Stimulated activated naive B cell treated with anti-CD40 and anti-IgM and Interleukin-4, amounts not matched to agents 10 μg/mL and 1 μg/mL and 100 μg/mL, for 72 hours (primary cell): ENCODE measurements at regions not wholly inside any gene's neighbourhood (a gene's known extent, or its start where the extent isn't known, plus 50 kb on each side); places are given as distances from the start of the nearest gene placed in this dataset.

Source experiments
- ATAC-seq, 2 donors: fragments of 150-1000 bp; cut with Tn5 transposase; replicated peaks; 2 replicates each; pipeline ENCODE4 v1.10.0; 2021; ENCODE audit warnings: moderate library complexity in 1 of 2
- DNase-seq: peaks from one replicate; pipeline ENCODE4 v3.0.0; 2021
- H3K27ac Mint-ChIP-seq: one replicate; pipeline ENCODE4 v1.8.0; 2022; ENCODE audit warnings: mild to moderate bottlenecking, mixed read lengths
- H3K27me3 Mint-ChIP-seq, 2 donors: one replicate each; pipeline ENCODE4 v1.8.0; 2022; ENCODE audit warnings: mixed read lengths in 2 of 2
- H3K36me3 Mint-ChIP-seq, 2 donors: one replicate each; pipeline ENCODE4 v1.8.0; 2022; ENCODE audit warnings: mixed read lengths in 2 of 2, mild to moderate bottlenecking in 1 of 2
- H3K4me1 Mint-ChIP-seq, 2 donors: one replicate each; pipeline ENCODE4 v1.8.0; 2022; ENCODE audit warnings: mixed read lengths in 2 of 2, mild to moderate bottlenecking in 1 of 2
- H3K4me3 Mint-ChIP-seq, 2 donors: one replicate each; pipeline ENCODE4 v1.8.0; 2022; ENCODE audit warnings: mild to moderate bottlenecking in 2 of 2, mixed read lengths in 2 of 2, moderate library complexity in 1 of 2
- H3K9me3 Mint-ChIP-seq, 2 donors: one replicate each; pipeline ENCODE4 v1.8.0; 2022; ENCODE audit warnings: mixed read lengths in 2 of 2, mild to moderate bottlenecking in 1 of 2

GRCh38 chr12:32032205-32032810 lies 73.1 kb downstream of the RESF1 start:
- DNase-seq (no peak), ATAC-seq (no peak)
- H3K4me1 Mint-ChIP-seq: peaks cover 16 to 26% of the 10 kb centered on the region in 2 donors
- H3K27ac Mint-ChIP-seq: no peak overlapping the region
- H3K4me3 Mint-ChIP-seq: no peak overlapping the region
- H3K9me3 Mint-ChIP-seq: peaks cover 0 to 4% of the 10 kb centered on the region in 2 donors
- H3K27me3 Mint-ChIP-seq: no peaks in the 10 kb centered on the region
- H3K36me3 Mint-ChIP-seq: no peaks in the 10 kb centered on the region

GRCh38 chr12:32033406-32033805 lies 73.2 kb upstream of the BICD1 start:
- DNase-seq: no peak
- Mint-ChIP-seq H3K27me3 (no peaks in the 10 kb centered on the region), H3K9me3 (peaks cover 0 to 4% of the 10 kb centered on the region in 2 donors), H3K4me3 (no peak overlapping the region), H3K36me3 (no peaks in the 10 kb centered on the region), H3K27ac (peak overlapping the region; percentile 28), H3K4me1 (peaks cover 14 to 15% of the 10 kb centered on the region in 2 donors)
- ATAC-seq: no peak

GRCh38 chr12:32034045-32034444 lies 72.6 kb upstream of the BICD1 start:
- H3K27me3 Mint-ChIP-seq: no peaks in the 10 kb centered on the region
- no peaks in the 10 kb centered on the region for H3K36me3 Mint-ChIP-seq
- ATAC-seq (no peak), DNase-seq (no peak)
- H3K9me3 Mint-ChIP-seq: peaks cover 0 to 4% of the 10 kb centered on the region in 2 donors
- H3K27ac Mint-ChIP-seq: no peak overlapping the region
- peaks cover 13 to 14% of the 10 kb centered on the region in 2 donors for H3K4me1 Mint-ChIP-seq
- no peak overlapping the region for H3K4me3 Mint-ChIP-seq

- Mint-ChIP-seq H3K9me3 (peaks cover 0 to under 1% of the 10 kb centered on the region in 2 donors), H3K36me3 (peaks cover 0 to under 1% of the 10 kb centered on the region in 2 donors), H3K27me3 (no peaks in the 10 kb centered on the region), H3K27ac (no peak overlapping the region), H3K4me1 (peaks cover 0 to 4% of the 10 kb centered on the region in 2 donors), H3K4me3 (no peak overlapping the region)
- ATAC-seq (no peak), DNase-seq (no peak)
Observed at GRCh38 chr12:32036477-32037263, 70.0 kb upstream of the BICD1 start.

- Mint-ChIP-seq H3K27me3 (no peaks in the 10 kb centered on the region), H3K27ac (no peak overlapping the region), H3K4me1 (peaks cover 0 to 2% of the 10 kb centered on the region in 2 donors), H3K9me3 (peaks cover 4 to 10% of the 10 kb centered on the region in 2 donors), H3K4me3 (no peak overlapping the region), H3K36me3 (peaks cover 0 to 11% of the 10 kb centered on the region in 2 donors)
- ATAC-seq (no peak), DNase-seq (no peak)
Observed at GRCh38 chr12:32039347-32039746, 67.3 kb upstream of the BICD1 start.

- no peak for DNase-seq
- no peak overlapping the region for H3K4me3 Mint-ChIP-seq
- H3K36me3 Mint-ChIP-seq: peaks cover 0 to 12% of the 10 kb centered on the region in 2 donors
- ATAC-seq: no peak
- peaks cover 4 to 11% of the 10 kb centered on the region in 2 donors for H3K9me3 Mint-ChIP-seq
- H3K27ac Mint-ChIP-seq: no peak overlapping the region
- H3K27me3 Mint-ChIP-seq: no peaks in the 10 kb centered on the region
- H3K4me1 Mint-ChIP-seq: peaks cover 0 to 2% of the 10 kb centered on the region in 2 donors
Observed at GRCh38 chr12:32039917-32040575, 66.6 kb upstream of the BICD1 start.

DNA sequence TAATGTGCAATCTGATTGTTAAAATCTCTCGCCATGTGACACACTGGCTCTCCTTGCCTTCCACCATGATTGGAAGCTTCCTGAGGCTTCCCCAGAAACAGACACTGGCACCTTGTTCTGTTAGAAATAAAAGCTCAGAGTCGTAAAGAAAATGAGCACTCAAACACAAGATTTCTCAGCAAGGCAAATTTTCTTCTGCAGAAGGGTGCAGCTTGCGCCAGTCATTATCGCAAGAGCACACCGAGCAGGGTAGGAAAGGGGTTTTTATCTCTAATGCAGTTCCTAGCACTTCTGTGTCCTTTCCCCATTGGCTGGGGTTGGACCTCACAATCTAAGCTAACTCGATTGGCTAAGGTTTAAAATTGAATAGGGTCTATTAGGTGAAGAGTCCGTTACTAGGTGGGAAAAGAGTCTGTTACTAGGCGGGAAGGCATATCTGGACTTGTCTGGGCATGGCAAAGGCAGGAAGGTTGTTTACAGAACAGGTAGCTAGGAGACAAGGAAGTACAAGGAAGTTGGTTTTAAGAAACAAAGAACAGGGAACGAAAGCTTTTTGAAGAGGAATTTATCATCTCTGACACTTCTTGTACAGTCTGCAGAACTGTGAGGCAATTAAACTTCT lies 62.6 kb upstream of the BICD1 start:
- H3K9me3 Mint-ChIP-seq: peaks cover 12 to 18% of the 10 kb centered on the region in 2 donors
- H3K27ac Mint-ChIP-seq: no peak overlapping the region
- no peak for ATAC-seq
- no peak overlapping the region for H3K4me3 Mint-ChIP-seq
- peaks cover 0 to 17% of the 10 kb centered on the region in 2 donors for H3K36me3 Mint-ChIP-seq
- H3K4me1 Mint-ChIP-seq: no peaks in the 10 kb centered on the region
- no peaks in the 10 kb centered on the region for H3K27me3 Mint-ChIP-seq
- DNase-seq: no peak

DNA sequence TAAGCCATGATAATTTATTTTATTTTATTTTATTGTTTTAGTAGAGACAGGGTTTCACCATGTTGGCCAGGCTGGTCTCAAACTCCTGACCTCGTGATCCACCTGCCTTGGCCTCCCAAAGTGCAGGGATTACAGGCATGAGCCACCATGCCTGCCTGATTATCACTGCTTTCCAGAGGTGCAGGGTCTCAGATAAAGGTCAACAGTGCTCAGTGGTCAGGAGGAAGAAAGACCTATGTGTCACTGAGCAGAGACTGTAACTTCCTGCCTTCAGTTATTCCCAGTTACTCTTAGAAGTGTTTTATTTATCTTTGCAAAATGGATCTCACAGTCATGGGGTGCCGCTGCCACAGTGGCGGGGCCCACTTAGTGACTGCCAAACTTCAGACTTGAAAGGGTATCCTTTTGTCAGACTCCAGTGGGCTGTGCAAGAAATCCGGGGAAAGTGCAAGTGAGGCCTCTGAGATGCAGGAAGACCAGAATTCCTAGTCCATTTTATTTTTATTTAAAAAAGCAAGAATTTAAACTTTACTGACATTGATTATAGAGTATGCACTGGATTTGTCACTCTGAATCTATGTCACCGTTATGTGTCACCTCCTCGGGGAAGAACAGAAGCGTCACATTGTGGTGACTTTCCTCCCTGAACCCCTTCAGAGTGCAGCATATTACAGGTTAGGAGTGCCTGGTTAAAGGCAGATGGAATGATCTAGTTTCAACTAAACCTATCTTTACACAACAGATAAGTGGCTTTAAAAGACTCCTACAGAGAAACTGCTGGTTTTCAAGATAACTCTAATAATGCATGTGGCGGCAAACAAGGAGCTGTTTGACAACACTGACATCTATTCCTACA lies 59.1 kb upstream of the BICD1 start:
- Mint-ChIP-seq H3K4me3 (no peak overlapping the region), H3K9me3 (peaks cover 12 to 13% of the 10 kb centered on the region in 2 donors), H3K4me1 (peaks cover 0 to 7% of the 10 kb centered on the region in 2 donors), H3K27me3 (no peaks in the 10 kb centered on the region), H3K36me3 (peaks cover 0 to 13% of the 10 kb centered on the region in 2 donors), H3K27ac (no peak overlapping the region)
- DNase-seq: no peak
- ATAC-seq: no peak

GRCh38 chr12:32048791-32049190 lies 57.9 kb upstream of the BICD1 start:
- DNase-seq (no peak), ATAC-seq (no peak)
- Mint-ChIP-seq H3K27me3 (no peaks in the 10 kb centered on the region), H3K4me1 (peaks cover 0 to 7% of the 10 kb centered on the region in 2 donors), H3K27ac (no peak overlapping the region), H3K9me3 (peaks cover 12 to 13% of the 10 kb centered on the region in 2 donors), H3K36me3 (peaks cover 0 to 12% of the 10 kb centered on the region in 2 donors), H3K4me3 (no peak overlapping the region)

- no peak for DNase-seq
- Mint-ChIP-seq H3K27me3 (no peaks in the 10 kb centered on the region), H3K4me3 (no peak overlapping the region), H3K4me1 (peaks cover 0 to 7% of the 10 kb centered on the region in 2 donors), H3K36me3 (peaks cover 0 to 9% of the 10 kb centered on the region in 2 donors), H3K9me3 (peaks cover 11% of the 10 kb centered on the region in 2 donors), H3K27ac (no peak overlapping the region)
- no peak for ATAC-seq
Observed at GRCh38 chr12:32049956-32050355, 56.7 kb upstream of the BICD1 start.

DNA sequence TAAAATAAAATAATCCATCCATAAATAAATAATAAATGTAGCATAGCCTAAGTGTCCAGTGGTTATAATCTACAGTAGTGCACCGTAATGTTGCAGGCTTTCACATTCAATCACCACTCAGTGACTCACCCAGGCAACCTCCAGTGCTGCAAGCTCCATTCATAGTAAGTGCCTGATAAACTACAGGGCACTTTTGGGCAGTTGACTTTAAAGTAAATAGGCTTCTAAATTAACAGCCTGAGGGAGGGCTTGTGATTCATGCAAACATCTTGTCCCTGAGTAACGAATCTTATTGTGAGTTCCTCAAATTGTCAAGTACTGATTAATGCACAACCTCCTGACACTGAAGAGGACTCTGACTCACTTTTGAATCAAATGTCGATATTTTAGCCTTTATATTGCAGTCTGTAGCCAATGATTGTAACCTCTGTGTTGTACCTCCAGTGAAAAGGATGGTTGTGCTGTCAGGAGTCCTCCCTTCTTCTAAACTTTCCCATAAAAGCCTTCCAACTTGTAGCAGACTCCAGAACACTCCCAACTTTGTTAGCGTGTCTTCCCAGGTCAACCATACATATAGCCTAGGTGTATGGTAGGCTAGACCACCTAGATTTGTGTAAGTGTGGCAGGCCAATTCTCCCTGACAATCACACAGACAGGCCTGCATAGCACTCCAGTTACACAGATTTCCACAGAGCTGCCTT lies 55.0 kb upstream of the BICD1 start:
- no peak overlapping the region for H3K27ac Mint-ChIP-seq
- DNase-seq: no peak
- H3K4me1 Mint-ChIP-seq: peaks cover 0 to 7% of the 10 kb centered on the region in 2 donors
- ATAC-seq: peak; percentile 55 to 65
- no peaks in the 10 kb centered on the region for H3K27me3 Mint-ChIP-seq
- no peak overlapping the region for H3K4me3 Mint-ChIP-seq
- peaks cover 4 to 7% of the 10 kb centered on the region in 2 donors for H3K9me3 Mint-ChIP-seq
- peaks cover 2 to 3% of the 10 kb centered on the region in 2 donors for H3K36me3 Mint-ChIP-seq

- Mint-ChIP-seq H3K4me3 (no peak overlapping the region), H3K4me1 (peaks cover 0 to 7% of the 10 kb centered on the region in 2 donors), H3K27me3 (no peaks in the 10 kb centered on the region), H3K9me3 (peaks cover 4 to 7% of the 10 kb centered on the region in 2 donors), H3K36me3 (peaks cover 2 to 3% of the 10 kb centered on the region in 2 donors), H3K27ac (no peak overlapping the region)
- DNase-seq (no peak), ATAC-seq (no peak)
Observed at GRCh38 chr12:32052212-32052713, 54.4 kb upstream of the BICD1 start.
